NCI-H1436 (cell line): ENCODE measurements at regions not wholly inside any gene's neighbourhood (a gene's known extent, or its start where the extent isn't known, plus 50 kb on each side); places are given as distances from the start of the nearest gene placed in this dataset.
"Not testable (repeated sequence)": the region's sequence is repeated elsewhere in the genome, so short reads cannot be mapped to it uniquely, and the experiment has no call there.

Source experiments
- DNase-seq: peaks from one replicate; lab custom pipeline; 2025; lab: John Stamatoyannopoulos, UW

DNA sequence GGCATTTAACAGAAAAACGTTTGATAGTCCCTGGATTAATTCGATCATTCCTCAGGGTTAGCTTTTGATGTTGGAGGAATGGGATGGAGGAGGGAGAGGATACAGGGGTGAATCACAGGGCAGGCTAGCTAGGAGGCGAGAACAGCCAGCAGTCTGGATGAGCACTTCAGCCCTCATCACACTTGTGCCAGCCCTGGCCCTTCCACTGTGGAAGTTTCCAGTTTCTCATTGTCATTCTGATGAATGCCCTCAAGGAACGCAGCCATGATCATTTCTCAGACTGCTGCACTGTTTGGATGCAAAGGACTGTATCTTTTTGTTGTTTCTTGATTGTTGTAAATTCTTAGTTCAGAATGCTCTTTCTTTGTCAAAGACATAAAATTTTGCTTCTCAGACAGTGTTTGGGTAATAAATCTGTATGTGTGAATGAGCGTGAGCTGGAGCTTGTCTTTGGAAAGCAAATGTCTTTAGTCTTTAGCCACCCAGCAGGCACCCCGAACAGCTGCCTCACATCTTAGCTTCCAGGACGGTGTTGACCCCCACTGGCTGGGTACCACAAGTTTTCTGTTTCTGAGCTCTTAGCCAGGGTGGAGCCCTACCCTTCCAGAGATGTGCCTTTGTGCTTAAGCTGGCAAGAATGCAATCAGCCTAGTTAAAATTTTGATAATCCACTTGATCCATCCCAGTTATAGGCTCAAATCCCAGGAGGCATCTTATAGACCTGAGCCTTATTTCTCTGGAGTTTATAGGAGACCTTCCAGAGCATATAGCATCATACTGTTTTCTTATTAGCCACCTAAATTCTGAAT, 121.1 kb downstream of the PDCD6IP start:
- no peak for DNase-seq

DNA sequence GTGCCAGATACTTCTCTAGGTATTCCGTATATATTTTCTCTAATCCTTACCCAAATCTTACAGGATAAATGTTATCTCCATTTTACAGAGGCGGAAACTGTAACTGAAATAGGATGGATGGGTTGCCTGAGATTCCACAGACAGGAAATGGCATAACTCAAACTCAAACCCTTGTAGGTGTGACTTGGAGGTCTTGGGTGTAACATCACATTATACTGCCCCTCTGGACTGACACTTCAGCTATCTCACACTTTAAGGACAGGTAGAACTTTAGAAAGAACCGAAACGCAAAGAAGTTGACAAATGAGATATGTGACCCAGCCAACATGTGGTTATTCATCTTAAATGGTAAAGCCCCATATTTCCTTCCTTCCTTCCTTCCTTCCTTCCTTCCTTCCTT, 122.1 kb downstream of the PDCD6IP start:
- DNase-seq: no peak

- no peak for DNase-seq
Measured at GRCh38 chr3:33921608-33922007, 123.2 kb downstream of the PDCD6IP start.

DNA sequence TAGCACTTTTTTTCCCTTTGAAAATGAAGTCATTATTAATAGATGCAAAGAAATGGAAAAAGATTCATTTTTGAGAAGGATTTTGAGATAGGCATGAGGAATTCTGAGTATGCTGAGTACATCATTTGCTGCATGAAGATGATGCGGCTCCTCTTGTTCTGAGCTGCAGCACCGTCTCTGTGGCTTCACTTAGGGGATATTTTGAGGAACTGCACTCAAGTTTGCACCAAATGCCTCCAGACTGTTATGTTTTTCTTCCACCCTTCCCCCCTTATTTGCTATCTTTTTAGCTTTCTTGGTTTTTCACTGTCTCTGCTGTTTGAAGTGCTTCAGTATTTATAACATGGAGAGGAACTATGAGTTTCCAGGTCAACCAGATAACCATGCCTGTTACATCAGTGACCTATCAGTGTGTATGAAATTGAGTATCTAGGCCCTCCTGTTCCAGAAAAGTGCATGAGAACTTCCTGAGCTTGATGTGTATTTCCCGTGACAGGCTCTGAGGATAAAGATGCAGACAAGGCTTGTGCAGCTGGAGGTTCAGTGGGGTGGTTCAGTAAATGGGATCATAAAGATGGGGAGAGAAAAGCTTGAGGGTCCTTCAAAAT, 128.7 kb downstream of the PDCD6IP start:
- no peak for DNase-seq

- DNase-seq: no peak
Measured at GRCh38 chr3:33929813-33930212, 131.4 kb downstream of the PDCD6IP start.

DNA sequence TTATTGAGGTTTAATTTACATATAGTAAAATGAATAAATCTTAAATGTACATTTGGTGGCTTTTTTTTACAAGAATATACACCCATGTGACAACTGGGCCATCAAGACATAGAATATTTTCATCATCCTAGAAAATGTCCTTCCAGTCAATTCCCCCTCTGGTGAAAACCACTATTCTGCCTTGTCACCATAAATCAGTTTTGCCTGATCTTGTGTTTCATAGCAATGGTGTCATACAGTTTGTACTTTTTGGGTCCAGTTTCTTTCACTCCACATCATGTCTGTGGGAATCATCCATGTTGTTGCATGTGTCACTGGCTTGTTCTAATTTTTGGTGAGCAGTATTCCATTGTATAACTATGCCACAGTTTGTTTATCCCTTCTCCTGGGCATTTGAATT, 133.1 kb downstream of the PDCD6IP start:
- no peak for DNase-seq

DNA sequence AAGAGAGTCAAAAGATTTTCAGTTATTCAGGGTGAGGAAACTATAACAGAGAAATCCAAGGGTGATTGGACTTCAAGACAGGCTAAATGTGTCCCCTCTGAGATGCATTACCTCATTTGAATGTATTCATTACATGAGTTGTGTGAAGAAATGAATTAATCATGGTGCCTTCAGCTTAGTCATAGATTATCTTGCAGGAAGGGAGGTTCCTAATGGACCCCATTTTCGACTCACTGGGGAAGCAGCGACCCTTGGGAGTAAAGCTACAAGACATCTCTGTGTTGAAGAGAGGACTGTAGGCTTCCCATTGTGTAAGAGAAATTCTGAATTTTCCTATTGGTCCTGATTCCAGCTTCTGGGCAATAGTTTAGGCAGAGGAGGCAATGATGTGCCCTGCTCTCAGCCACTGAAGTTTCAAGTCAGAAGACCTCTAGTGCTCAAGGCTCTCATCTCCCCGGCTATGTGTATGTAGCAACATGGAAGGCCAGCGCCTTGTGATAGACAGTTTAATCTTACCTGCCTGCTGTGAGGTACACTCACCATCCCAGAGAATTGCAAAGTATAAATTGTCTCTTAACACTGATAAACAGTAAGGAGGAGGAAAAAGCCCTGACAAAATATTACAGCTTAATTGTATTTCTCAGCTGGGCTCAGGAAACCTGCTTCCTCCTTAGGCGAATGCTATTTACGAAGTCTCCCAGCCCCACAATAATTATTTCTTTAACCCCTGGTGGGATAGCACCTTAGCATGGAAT, 133.8 kb downstream of the PDCD6IP start:
- no peak for DNase-seq

DNA sequence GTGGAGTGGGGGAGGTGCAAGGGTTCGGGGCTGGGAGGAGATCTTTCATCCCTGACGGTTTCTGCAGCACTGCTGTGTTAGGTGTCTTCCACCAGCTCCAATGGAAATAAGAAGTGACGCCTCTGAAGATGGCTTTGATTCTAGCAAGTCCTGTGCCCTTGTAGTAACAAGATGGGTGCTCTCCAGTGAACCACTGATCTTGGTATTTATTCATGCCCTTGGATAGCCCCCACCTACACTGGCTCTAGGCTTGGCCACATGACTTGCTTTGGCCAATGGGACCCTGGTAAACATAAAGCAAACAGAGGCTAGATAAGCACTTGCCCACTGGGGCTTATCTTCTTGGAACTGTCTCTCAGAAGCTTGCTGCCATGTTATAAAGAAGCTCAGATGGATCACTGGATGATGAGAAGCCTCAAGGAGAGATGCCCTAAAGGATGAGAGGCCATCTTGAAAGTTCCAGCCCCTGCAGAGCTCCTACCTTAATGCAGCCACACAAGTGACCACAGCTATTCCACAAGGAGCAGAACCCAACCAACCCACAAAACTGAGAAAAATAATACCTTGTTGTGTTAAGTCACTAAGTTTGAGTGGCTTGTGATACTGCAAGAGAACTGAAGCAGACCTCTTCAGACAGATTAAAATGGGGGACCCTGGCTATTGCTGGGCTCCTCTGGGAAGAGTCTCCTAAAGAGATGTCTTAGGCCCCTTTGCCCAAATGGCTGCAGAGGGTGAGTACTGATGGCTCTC, 137.9 kb downstream of the PDCD6IP start:
- DNase-seq: no peak

- DNase-seq: no peak
Measured at GRCh38 chr3:33936921-33937525, 138.6 kb downstream of the PDCD6IP start.

DNA sequence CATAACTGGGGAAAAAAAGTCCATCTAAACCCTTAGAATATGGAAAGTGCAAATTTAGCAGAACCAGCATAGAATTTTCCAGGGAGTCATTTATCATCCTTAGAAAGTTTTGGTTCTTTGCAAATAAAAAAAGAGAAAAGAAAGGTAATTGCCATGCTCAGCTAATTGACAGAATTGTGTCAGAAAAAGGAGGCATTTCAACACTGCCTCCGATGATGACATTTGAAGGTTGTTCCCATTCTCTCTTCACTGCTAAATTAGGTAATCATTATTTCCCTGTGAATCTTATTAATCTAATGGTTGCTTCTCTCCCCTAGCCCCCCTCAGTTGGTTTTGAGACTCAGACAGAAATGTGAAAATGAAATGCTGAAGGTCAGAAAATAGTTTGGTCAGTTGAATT, 139.2 kb downstream of the PDCD6IP start:
- DNase-seq: no peak

DNA sequence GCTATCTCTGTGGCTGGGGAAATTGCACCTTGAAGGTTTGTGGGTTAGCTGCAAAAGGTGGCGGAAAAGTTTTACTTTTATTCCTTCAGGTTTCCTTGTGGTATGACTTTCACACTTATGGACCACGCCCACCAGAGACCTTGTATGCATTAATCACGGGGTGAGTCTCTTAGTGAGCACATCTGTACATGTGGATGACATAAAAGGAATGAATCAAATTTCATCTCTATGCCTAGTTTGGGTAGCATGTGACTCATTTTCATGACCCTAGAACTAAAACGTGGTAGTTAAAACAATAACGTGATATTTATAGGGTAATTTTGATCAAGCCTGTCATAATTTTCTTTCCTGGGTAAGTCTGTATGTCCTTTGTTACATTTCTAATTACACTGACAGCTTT, 141.7 kb downstream of the PDCD6IP start:
- no peak for DNase-seq

GRCh38 chr3:33940736-33941135, 142.3 kb downstream of the PDCD6IP start:
- no peak for DNase-seq

DNA sequence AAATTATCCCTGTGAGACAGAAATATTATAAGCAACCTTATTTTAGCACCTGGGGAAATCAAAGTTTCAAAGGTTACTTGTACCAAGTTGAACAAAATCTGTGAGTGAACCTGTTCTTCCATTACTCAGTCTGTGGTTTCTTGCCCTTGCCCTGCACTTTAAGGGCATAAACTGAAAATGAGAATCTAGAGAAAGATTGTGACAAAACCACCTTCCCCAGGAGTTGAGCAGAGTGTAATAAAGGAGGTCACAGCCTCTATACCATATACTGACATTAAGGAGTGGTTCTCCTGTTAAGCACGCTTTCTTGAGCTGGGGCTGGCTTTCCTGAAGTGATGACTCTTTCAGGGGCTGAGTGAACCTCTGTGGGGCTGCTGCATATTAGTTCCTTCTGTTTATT, 143.4 kb downstream of the PDCD6IP start:
- no peak for DNase-seq

DNA sequence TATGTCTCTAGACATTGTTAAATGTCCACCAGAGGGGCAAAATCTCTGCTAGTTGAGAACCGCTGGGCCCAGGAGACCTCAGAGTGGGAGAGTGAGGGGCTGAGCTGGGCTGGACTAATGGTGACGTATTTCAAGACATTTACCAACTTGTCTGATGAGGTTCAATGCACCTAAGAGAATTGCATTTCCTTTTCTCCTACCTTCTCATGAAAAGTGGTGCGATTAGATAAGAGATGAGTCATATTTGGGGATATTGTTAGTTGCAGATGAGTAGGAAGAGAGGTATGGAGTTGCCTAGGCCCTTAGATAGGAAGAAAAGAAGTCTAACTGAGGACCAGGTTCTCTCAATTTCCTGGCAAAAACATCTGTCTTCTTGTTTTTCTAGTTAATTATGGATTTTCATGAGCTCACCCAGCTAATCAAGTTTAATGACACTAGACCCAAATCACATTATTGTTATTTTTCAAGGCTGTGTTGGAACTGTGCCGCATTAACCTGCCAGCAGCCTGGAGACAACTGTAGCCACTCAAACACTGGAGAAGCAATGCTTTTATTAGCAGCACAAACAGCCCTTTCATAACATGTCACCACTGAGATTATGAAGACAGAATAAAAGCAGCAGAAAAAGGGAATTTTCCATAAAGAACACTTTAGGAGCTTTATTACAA, 144.2 kb downstream of the PDCD6IP start:
- no peak for DNase-seq

DNA sequence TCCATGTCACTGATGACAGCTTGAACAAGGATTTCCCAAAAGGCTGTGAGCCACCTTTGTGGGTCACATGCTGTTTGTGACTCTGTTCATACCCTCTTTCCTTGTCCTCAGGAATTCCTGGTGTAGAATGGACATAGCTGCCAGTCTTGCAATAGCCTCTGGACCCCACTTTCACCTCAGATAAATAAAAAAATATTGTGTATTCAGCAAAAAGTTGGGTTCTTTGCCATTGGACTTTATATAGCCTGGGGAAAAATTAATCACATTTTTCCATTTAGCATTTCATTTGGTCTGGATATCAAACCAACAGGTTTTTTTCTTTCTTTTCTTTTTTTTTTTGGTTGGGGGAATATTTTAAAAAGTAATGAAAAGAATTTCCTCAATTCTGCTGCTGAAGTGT, 144.8 kb downstream of the PDCD6IP start:
- DNase-seq: no peak

- DNase-seq: not testable (repeated sequence)
Measured at GRCh38 chr3:33946612-33947011, 148.2 kb downstream of the PDCD6IP start.

GRCh38 chr3:33947272-33948195, 149.1 kb downstream of the PDCD6IP start:
- no peak for DNase-seq

DNA sequence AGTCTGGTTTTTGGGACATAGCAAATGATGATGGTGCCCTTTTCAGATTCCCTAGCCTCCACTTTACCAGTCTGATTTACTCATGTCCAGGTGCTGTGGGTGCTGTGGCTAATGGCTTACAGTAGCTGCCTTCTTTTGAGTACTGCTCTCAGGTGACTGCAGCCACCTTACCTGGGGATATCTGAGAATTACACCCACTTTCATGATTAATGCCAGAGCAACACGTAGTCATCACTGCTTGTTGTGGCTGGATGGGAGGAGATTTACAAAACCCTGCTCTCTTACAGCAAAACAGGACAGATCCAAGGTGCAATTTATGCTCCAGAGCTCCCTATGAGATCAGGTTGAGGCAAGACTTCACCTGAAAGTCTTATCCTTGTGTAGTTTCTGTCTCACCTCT, 150.6 kb downstream of the PDCD6IP start:
- no peak for DNase-seq

DNA sequence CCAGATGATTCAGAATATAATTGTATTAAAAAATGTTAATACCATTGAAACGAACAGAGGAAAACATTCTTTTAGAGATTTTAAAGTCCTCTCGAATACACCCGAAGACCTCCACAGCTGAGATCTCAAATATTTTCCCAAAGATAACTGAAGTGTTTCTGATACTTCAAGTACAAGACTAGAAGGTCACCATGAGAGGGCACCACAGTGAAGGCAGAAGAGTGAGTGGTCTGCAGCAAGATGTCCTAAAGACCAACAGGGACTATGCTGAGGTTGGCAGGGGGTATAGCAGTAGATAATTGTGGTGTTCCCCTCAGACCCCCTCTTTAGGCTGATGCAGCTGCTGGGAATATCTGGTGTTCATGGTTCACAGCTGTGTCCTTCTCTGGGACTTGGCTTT, 156.5 kb downstream of the PDCD6IP start:
- DNase-seq: no peak

DNA sequence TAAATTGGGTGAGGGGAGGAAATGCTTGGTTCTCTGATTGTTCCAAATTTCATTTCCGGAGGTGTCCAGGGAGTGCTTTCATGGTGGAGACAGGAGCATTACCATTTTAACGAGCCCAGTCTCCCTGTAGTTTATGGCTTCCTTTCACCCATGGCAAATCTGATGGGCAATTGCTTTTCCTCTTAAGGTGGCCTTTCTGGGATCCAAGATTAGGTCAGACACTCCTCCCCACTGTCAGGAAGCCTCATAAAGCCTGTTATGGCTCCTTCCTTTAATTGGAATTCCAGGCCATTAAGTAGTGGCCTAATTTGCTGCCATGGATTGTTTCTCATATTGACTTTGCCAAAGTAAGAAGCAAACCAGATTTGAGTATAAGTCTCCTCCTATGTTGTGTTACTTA, 157.8 kb downstream of the PDCD6IP start:
- no peak for DNase-seq
